ENCODE measurements at regions not wholly inside any gene's neighbourhood (a gene's known extent, or its start where the extent isn't known, plus 50 kb on each side); places are given as distances from the start of the nearest gene placed in this dataset.
"Not testable (repeated sequence)": the region's sequence is repeated elsewhere in the genome, so short reads cannot be mapped to it uniquely, and the experiment has no call there.

GRCh38 chr13:111437856-111438547 lies 117.6 kb downstream of the TEX29 start:
- H2AFZ ChIP-seq (ENCODE audit: low read length) = no peak overlapping the region
- no peak overlapping the region for H3K4me2 ChIP-seq (ENCODE audit: low read depth, low read length)
- no peaks in the 10 kb centered on the region for H3K9me3 ChIP-seq (replicated peaks; ENCODE audit: insufficient read depth, low read length)
- peaks cover 41% of the 10 kb centered on the region for H3K79me2 ChIP-seq (ENCODE audit: low read length)
- H3K27ac ChIP-seq (ENCODE audit: low read length) = no peak overlapping the region
- no peaks in the 10 kb centered on the region for H3K27me3 ChIP-seq (replicated peaks; ENCODE audit: insufficient read depth, low read length)
- no peaks in the 10 kb centered on the region for H3K4me1 ChIP-seq (ENCODE audit: low read length)
- TF ChIP-seq EZH2 (optimal IDR thresholded peaks at IDR 0.05; ENCODE audit: low read depth, low read length) (no peak), CTCF (IDR thresholded peaks at IDR 0.05; ENCODE audit: low read length) (no peak), EZH2phosphoT487 (IDR thresholded peaks at IDR 0.05; ENCODE audit: low read length) (no peak)
- no peak overlapping the region for H3K9ac ChIP-seq (ENCODE audit: low read length)
- no peaks in the 10 kb centered on the region for H3K9me2 ChIP-seq (replicated peaks; ENCODE audit: insufficient read depth, low read length)
- no peaks in the 10 kb centered on the region for H4K20me1 ChIP-seq (ENCODE audit: insufficient read depth, low read length)
- no peak for DNase-seq
- no peaks in the 10 kb centered on the region for H3K36me3 ChIP-seq (replicated peaks; ENCODE audit: insufficient read depth, low read length)
- no peaks in the 10 kb centered on the region for H3F3A ChIP-seq (ENCODE audit: insufficient read depth, low read length)
- H3K4me3 ChIP-seq (ENCODE audit: low read length) = no peak overlapping the region

- H3K9ac ChIP-seq (ENCODE audit: low read length); H3K36me3 ChIP-seq (replicated peaks; ENCODE audit: insufficient read depth, low read length); H3K9me2 ChIP-seq (replicated peaks; ENCODE audit: insufficient read depth, low read length); H2AFZ ChIP-seq (ENCODE audit: low read length); H3K4me2 ChIP-seq (ENCODE audit: low read depth, low read length); H3K27ac ChIP-seq (ENCODE audit: low read length); DNase-seq; H4K20me1 ChIP-seq (ENCODE audit: insufficient read depth, low read length); H3F3A ChIP-seq (ENCODE audit: insufficient read depth, low read length); H3K9me3 ChIP-seq (replicated peaks; ENCODE audit: insufficient read depth, low read length); H3K4me3 ChIP-seq (ENCODE audit: low read length); H3K4me1 ChIP-seq (ENCODE audit: low read length); H3K27me3 ChIP-seq (replicated peaks; ENCODE audit: insufficient read depth, low read length): not testable (repeated sequence)
- peaks cover 40% of the 10 kb centered on the region for H3K79me2 ChIP-seq (ENCODE audit: low read length)
- TF ChIP-seq CTCF (IDR thresholded peaks at IDR 0.05; ENCODE audit: low read length) = peak; percentile 14; the same call in 1 of the 2 replicates
Measured at GRCh38 chr13:111440492-111440891, 120.0 kb downstream of the TEX29 start.

GRCh38 chr13:111443981-111444380 lies 123.5 kb downstream of the TEX29 start:
- no peaks in the 10 kb centered on the region for H3K9me2 ChIP-seq (replicated peaks; ENCODE audit: insufficient read depth, low read length)
- no peak for DNase-seq
- no peaks in the 10 kb centered on the region for H4K20me1 ChIP-seq (ENCODE audit: insufficient read depth, low read length)
- no peak overlapping the region for H3K4me3 ChIP-seq (ENCODE audit: low read length)
- H3K9me3 ChIP-seq (replicated peaks; ENCODE audit: insufficient read depth, low read length) = no peaks in the 10 kb centered on the region
- H3K27ac ChIP-seq (ENCODE audit: low read length) = no peak overlapping the region
- no peak overlapping the region for H3K9ac ChIP-seq (ENCODE audit: low read length)
- no peaks in the 10 kb centered on the region for H3F3A ChIP-seq (ENCODE audit: insufficient read depth, low read length)
- H3K27me3 ChIP-seq (replicated peaks; ENCODE audit: insufficient read depth, low read length) = no peaks in the 10 kb centered on the region
- TF ChIP-seq CTCF (IDR thresholded peaks at IDR 0.05; ENCODE audit: low read length) (no peak), EZH2 (optimal IDR thresholded peaks at IDR 0.05; ENCODE audit: low read depth, low read length) (no peak), EZH2phosphoT487 (IDR thresholded peaks at IDR 0.05; ENCODE audit: low read length) (no peak)
- no peaks in the 10 kb centered on the region for H3K36me3 ChIP-seq (replicated peaks; ENCODE audit: insufficient read depth, low read length)
- H2AFZ ChIP-seq (ENCODE audit: low read length) = no peak overlapping the region
- H3K4me1 ChIP-seq (ENCODE audit: low read length) = no peaks in the 10 kb centered on the region
- no peak overlapping the region for H3K4me2 ChIP-seq (ENCODE audit: low read depth, low read length)
- peaks cover 62% of the 10 kb centered on the region for H3K79me2 ChIP-seq (ENCODE audit: low read length)
